ENCODE measurements at regions not wholly inside any gene's neighbourhood (a gene's known extent, or its start where the extent isn't known, plus 50 kb on each side); places are given as distances from the start of the nearest gene placed in this dataset.
"Not testable (repeated sequence)": the region's sequence is repeated elsewhere in the genome, so short reads cannot be mapped to it uniquely, and the experiment has no call there.

DNA sequence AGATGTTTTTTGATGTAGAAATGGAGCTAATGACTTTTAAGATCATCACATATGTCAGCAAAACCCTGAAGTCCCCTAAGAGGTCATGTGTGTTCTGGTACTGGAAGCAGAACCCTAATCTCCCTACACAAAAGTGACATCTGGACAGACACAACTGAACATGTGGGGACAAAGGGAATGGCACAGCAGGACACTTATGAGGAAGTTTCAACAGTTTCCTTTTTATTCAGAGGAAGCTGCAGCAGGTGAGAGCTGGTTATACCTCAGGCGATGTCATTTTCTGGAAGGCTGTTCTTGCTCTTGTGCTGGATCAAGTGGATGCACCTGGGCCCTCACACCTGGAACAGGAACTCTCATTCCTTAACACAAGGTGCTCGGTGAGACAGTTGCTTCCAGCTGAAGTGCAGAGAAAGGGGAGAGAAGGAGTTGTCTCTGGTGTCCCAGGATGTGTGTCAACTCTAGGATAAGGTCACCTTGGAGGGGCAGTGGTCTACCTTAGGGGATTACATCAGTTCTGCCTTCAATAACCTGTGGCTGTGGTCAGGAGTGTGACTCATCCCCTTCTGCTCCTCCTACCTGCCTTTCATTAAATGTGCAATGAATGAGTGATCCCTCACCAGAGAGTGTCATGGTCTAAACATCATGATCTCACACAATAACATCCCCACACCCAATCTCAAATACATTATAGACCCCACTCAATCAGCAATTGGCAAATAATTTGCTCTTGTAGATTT is 463.4 kb downstream of the TMEM121 start:
- peak overlapping the region; percentile 83 for H3K27ac ChIP-seq
- TF ChIP-seq, protein P1, sequence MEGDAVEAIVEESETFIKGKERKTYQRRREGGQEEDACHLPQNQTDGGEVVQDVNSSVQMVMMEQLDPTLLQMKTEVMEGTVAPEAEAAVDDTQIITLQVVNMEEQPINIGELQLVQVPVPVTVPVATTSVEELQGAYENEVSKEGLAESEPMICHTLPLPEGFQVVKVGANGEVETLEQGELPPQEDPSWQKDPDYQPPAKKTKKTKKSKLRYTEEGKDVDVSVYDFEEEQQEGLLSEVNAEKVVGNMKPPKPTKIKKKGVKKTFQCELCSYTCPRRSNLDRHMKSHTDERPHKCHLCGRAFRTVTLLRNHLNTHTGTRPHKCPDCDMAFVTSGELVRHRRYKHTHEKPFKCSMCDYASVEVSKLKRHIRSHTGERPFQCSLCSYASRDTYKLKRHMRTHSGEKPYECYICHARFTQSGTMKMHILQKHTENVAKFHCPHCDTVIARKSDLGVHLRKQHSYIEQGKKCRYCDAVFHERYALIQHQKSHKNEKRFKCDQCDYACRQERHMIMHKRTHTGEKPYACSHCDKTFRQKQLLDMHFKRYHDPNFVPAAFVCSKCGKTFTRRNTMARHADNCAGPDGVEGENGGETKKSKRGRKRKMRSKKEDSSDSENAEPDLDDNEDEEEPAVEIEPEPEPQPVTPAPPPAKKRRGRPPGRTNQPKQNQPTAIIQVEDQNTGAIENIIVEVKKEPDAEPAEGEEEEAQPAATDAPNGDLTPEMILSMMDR (conservative IDR thresholded peaks at IDR 0.05) = no peak

DNA sequence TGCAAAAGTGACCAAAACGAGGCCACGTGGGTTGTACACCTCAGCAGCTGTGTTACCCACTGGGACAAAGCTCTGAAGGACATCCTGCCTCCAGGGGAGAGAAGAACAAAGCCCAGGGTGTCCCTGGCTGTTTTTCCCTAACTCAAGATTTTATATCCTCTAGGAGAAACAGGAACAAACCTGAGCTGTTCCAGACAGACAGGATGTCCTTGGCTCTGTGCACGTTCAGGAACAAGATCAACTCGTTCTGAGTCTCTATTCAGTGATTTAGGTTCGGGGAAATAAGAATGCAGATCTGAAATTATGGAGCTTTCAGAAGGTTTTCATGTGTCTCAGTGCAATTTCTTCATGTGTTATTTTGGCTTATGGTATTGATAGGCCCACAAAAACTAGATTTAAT is 465.3 kb downstream of the TMEM121 start:
- peak overlapping the region; percentile 83 for H3K27ac ChIP-seq

DNA sequence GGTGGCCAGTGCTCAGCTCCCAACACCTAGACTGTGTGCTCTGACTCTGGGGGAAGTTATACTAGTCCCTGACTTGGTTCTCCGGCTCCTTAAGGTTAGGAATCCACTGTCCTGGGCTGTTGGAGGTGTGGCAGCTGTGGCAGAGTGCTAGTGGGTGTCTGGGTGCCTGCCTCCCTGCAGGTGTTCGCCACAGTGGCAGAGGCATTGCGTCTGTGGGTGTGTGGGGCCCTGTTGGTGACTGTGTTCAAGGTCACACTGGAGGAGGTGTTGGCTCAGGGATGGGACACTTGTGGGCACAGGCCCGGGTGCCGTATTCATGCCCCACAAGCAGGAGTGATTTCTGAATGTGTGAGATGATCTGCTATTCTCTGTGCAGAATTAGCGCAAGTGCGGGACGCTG is 467.4 kb downstream of the TMEM121 start:
- H3K27ac ChIP-seq = no peak overlapping the region

DNA sequence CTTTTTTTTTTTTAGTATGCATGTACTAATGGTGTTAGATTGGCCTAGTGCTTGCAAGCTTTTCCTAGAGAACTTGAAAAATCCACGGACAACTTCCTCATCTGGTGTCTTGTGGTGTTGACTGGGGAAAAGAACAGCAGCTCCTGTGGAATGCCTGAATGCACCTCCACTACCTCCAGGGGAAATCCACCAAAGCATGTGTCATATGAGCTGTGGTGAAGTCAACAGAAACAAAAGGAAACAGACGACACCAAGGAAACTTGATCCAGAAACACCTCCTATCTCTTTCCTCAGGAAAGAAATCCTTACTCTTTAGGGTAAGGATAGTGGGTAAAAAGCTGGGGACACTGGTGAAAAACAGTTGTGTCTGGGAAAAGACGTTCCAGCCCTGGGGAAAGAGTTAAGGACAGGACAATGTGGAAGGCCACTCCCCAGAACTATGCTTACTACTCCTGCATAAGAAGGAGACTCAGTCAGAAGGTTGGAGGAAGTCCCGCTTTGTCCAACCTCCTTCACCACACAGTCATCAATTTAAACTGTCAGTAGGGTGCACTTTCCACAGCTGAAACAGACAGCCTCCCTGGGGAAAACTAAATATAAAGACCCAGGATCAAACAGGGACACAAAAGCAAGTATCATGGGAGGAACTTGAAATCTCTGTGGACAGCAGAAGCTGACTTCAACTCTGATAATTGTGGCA is 468.8 kb downstream of the TMEM121 start:
- not testable (repeated sequence) for H3K27ac ChIP-seq

More for the DNA sequence above, 467.4 kb downstream of the TMEM121 start:
- TF ChIP-seq, protein P1 (conservative IDR thresholded peaks at IDR 0.05) = no peak

DNA sequence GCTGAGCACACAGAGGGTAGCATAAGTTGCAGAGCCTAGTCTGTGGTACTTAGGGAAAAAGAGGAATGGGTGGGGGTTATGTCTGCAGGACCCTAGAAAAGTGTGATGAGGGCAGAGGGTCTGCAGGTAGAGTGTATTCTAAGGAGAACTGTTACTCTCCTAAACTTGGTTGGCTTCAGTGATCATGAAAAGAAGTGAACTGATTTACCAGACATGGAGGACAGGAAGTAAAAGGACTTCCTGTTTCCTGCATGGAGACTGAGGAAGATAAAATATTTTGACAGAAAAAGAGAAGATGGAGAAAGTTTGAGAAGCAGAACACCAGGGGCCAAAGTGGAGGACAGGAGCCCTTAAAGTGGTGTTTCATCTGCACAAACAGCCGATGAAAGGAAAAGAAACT is 472.2 kb downstream of the TMEM121 start:
- not testable (repeated sequence) for H3K27ac ChIP-seq

DNA sequence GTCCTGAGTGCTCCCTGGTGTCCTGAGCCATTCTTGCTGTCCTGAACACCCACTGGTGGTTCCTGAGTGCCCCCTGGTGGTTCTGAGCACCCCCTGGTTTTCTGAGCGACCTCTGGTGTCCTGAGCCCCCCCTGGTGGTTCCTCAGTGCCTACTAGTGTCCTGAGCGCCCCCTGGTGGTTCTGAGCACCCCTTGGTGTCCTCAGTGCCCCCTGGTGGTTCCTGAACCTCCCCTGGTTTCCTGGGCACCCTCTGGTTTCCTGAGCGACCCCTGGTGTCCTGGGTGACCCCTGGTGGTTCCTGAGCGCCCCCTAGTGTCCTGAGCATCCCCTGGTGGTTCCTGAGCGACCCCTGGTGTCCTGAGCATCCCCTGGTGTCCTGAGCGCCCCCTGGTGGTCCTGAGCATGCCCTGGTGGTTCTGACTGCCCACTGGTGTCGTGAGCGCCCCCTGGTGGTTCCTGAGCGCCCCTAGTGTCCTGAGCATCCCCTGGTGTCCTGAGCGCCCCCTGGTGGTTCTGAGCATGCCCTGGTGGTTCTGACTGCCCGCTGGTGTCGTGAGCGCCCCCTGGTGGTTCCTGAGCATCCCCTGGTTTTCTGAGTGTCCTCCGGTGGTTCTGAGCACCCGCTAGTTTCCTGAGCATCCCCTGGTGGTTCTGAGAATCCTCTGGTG is 473.1 kb downstream of the TMEM121 start:
- TF ChIP-seq, protein P1 (conservative IDR thresholded peaks at IDR 0.05) = peak; percentile 50
- H3K27ac ChIP-seq = no peak overlapping the region

DNA sequence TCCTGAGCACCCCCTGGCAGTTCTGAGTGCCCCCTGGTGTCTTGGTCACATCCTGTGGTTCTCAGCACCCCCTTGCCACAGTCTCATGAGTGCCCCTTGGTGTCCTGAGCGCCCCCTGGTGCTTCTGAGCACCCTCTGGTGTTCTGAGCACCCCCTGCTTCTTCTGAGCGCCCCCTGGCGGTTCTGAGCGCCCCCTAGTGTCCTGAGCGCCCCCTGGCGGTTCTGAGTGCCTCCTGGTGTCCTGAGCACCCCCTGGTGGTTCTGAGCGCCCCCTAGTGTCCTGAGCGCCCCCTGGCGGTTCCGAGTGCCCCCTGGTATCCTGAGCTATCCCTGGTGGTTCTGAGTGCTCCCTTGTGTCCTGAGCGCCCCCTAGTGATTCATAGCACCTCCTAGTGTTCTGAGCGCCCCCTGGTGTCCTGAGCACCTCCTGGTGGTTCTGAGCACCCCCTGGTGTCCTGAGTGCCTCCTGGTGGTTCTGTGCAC is 473.7 kb downstream of the TMEM121 start:
- not testable (repeated sequence) for H3K27ac ChIP-seq

DNA sequence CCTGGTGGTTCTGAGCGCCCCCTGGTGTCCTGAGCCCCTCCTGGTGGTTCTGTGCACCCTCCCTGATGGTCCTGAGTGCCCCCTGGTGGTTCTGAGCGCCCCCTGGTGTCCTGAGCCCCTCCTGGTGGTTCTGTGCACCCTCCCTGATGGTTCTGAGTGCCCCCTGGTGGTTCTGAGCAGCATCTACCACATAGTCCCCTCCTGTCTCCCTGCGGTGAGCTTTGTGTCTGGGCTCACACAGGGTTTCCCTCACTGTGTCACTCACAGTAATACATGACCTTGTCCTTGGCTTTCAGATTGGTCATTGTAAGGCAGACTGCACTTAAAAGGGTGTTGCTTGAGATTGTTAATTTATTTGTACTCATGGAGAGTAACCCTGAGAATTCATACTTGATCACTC is 474.9 kb downstream of the TMEM121 start:
- TF ChIP-seq, protein P1 (conservative IDR thresholded peaks at IDR 0.05) = peak; percentile 7; the same call in 1 of the 2 replicates
- H3K27ac ChIP-seq = not testable (repeated sequence)

DNA sequence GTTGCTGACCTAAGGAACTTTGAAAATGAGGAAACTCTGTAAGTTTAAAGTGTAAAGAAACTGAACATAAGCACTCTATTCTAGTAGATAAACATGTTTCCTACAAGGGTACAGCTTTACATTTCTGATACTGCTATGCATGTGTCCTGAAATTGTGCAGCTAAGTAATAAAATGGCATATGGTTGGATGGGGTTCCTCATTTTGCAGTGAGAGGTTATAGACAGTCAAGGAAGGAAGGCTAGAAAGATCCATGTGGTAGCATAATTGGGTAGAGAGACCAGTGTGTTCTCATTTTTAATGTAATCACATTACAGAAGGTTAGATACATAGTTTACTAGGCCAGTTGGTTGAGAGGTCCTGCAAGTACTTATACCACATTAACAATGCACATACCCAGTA is 477.0 kb downstream of the TMEM121 start:
- TF ChIP-seq, protein P1 (conservative IDR thresholded peaks at IDR 0.05) = no peak
- H3K27ac ChIP-seq = no peak overlapping the region

DNA sequence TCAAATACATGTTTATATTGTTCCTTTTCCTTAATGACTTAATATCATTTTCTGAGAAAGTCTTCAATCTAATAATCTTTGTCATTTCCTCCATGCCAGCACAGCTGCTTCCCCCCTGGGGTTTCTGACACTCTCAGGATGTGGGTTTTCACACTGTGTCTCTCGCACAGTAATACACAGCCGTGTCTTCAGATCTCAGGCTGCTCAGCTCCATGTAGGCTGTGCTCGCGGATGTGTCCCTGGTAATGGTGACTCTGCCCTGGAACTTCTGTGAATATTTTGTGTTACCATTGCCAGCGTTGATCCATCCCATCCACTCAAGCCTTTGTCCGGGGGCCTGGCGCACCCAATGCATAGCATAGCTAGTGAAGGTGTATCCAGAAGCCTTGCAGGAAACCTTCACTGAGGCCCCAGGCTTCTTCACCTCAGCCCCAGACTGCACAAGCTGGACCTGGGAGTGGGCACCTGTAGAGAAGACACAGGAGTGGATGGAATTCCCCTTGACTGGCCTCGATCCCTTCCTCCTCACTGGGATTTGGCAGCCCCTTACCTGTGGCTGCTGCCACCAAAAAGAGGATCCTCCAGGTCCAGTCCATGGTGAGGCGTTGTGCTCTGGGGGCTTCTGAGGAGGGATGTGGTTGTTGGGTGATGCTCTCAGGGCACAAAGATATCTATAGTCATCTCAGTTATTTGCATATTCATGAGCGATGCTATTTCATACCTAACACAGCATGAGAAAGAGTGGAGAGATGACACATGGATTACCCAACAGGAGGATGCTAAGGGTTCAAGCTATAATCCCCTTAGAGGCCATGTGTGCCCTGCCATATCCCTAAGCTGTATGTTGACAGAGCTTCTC is 478.8 kb downstream of the TMEM121 start:
- H3K27ac ChIP-seq = not testable (repeated sequence)

Data from VCaP (cell line).